Loucy (cell line): ENCODE measurements at regions not wholly inside any gene's neighbourhood (a gene's known extent, or its start where the extent isn't known, plus 50 kb on each side); places are given as distances from the start of the nearest gene placed in this dataset.

ENCODE experiments used
- H2AFZ ChIP-seq: fragments of 200-600 bp; sonication (generic); 2 replicates; pipeline ENCODE4 v1.6.0; 2016; ENCODE audit warnings: antibody characterized with exemption, mild to moderate bottlenecking, low read length, moderate library complexity
- H3F3A ChIP-seq: fragments of 200-600 bp; 2 replicates; pipeline ENCODE4 v1.6.0; 2016; ENCODE audit warnings: antibody characterized with exemption, low read depth, mild to moderate bottlenecking
- H3K27me3 ChIP-seq: fragments of 200-600 bp; sonication (generic); 2 replicates; pipeline ENCODE4 v1.6.1; 2014; ENCODE audit warnings: low read length, mild to moderate bottlenecking; ENCODE audit not compliant: insufficient read depth, poor library complexity, severe bottlenecking
- H3K36me3 ChIP-seq: fragments of 200-600 bp; sonication (generic); 2 replicates; pipeline ENCODE4 v1.6.1; 2016; ENCODE audit warnings: low read length; ENCODE audit not compliant: insufficient read depth
- H3K4me1 ChIP-seq: fragments of 200-600 bp; sonication (generic); 2 replicates; pipeline ENCODE4 v1.5.1; 2014; ENCODE audit warnings: low read length, mild to moderate bottlenecking; ENCODE audit not compliant: insufficient read depth, poor library complexity, severe bottlenecking
- H3K4me2 ChIP-seq: fragments of 200-600 bp; sonication (generic); 2 replicates; pipeline ENCODE4 v1.6.0; 2014; ENCODE audit warnings: antibody characterized with exemption, low read length, low read depth, mild to moderate bottlenecking; ENCODE audit not compliant: poor library complexity, severe bottlenecking
- H3K4me3 ChIP-seq: fragments of 200-600 bp; sonication (generic); 2 replicates; pipeline ENCODE4 v1.5.1; 2014; ENCODE audit warnings: low read length, mild to moderate bottlenecking, mixed read lengths; ENCODE audit not compliant: poor library complexity, severe bottlenecking
- H3K79me2 ChIP-seq: fragments of 200-600 bp; sonication (generic); 2 replicates; pipeline ENCODE4 v1.6.1; 2014; ENCODE audit warnings: low read length; ENCODE audit not compliant: insufficient read depth
- H3K9ac ChIP-seq: fragments of 200-600 bp; sonication (generic); 2 replicates; pipeline ENCODE4 v1.6.0; 2014; ENCODE audit warnings: mild to moderate bottlenecking, low read depth, low read length, moderate library complexity; ENCODE audit not compliant: poor library complexity, severe bottlenecking
- H3K9me2 ChIP-seq: fragments of 200-600 bp; sonication (generic); replicated peaks from 2 replicates; pipeline ENCODE4 v1.6.1; 2016; ENCODE audit warnings: low read depth, low read length, mixed read lengths
- H3K9me3 ChIP-seq: fragments of 200-600 bp; sonication (generic); 2 replicates; pipeline ENCODE4 v1.6.1; 2014; ENCODE audit warnings: mild to moderate bottlenecking, antibody characterized with exemption, low read length, low read depth; ENCODE audit not compliant: insufficient read depth
- H4K20me1 ChIP-seq: fragments of 200-600 bp; sonication (generic); 2 replicates; pipeline ENCODE4 v1.6.0; 2014; ENCODE audit warnings: antibody characterized with exemption, low read length, mild to moderate bottlenecking; ENCODE audit not compliant: insufficient read depth, poor library complexity, severe bottlenecking
- CTCF ChIP-seq: fragments of 200-600 bp; sonication (generic); conservative IDR thresholded peaks from 2 replicates; pipeline ENCODE4 v1.5.1; 2014; ENCODE audit warnings: mild to moderate bottlenecking, antibody characterized with exemption, low read length
- EZH2phosphoT487 ChIP-seq: fragments of 200-600 bp; IDR thresholded peaks from 2 replicates; pipeline ENCODE4 v1.6.1; 2018; ENCODE audit warnings: antibody characterized with exemption, mild to moderate bottlenecking, moderate library complexity, borderline replicate concordance

- Histone ChIP-seq H3K27me3 (no peaks in the 10 kb centered on the region), H3K4me3 (no peak overlapping the region), H2AFZ (no peak overlapping the region), H3K4me1 (no peaks in the 10 kb centered on the region), H3F3A (no peaks in the 10 kb centered on the region), H3K4me2 (no peak overlapping the region), H3K36me3 (no peaks in the 10 kb centered on the region), H3K9me3 (no peaks in the 10 kb centered on the region; the same call in 1 of the 2 replicates), H3K9me2 (no peaks in the 10 kb centered on the region), H4K20me1 (no peaks in the 10 kb centered on the region), H3K9ac (no peak overlapping the region), H3K79me2 (no peaks in the 10 kb centered on the region)
- TF ChIP-seq EZH2phosphoT487 (no peak), CTCF (no peak)
Observed at GRCh38 chr12:126144603-126145002, 1079.4 kb downstream of the AACS start.

- no peak overlapping the region for H3K4me3 ChIP-seq
- no peak overlapping the region for H3K4me2 ChIP-seq
- H3F3A ChIP-seq, result no peaks in the 10 kb centered on the region
- no peaks in the 10 kb centered on the region for H3K79me2 ChIP-seq
- H3K9ac ChIP-seq, result no peak overlapping the region
- no peaks in the 10 kb centered on the region for H3K4me1 ChIP-seq
- TF ChIP-seq EZH2phosphoT487 (no peak), CTCF (no peak)
- H3K9me3 ChIP-seq, result no peaks in the 10 kb centered on the region
- no peaks in the 10 kb centered on the region for H4K20me1 ChIP-seq
- H3K9me2 ChIP-seq, result no peaks in the 10 kb centered on the region
- H2AFZ ChIP-seq, result no peak overlapping the region
- no peaks in the 10 kb centered on the region for H3K36me3 ChIP-seq
- no peaks in the 10 kb centered on the region for H3K27me3 ChIP-seq
Observed at GRCh38 chr12:126147321-126147720, 1082.1 kb downstream of the AACS start.

- Histone ChIP-seq H3K4me3 (no peak overlapping the region), H3F3A (no peaks in the 10 kb centered on the region), H3K9me3 (no peaks in the 10 kb centered on the region; the same call in 1 of the 2 replicates), H3K27me3 (no peaks in the 10 kb centered on the region), H3K4me1 (no peaks in the 10 kb centered on the region), H3K79me2 (no peaks in the 10 kb centered on the region), H3K9me2 (no peaks in the 10 kb centered on the region), H3K9ac (no peak overlapping the region), H4K20me1 (no peaks in the 10 kb centered on the region), H3K4me2 (no peak overlapping the region), H3K36me3 (no peaks in the 10 kb centered on the region), H2AFZ (no peak overlapping the region)
- TF ChIP-seq CTCF (no peak), EZH2phosphoT487 (no peak)
Observed at GRCh38 chr12:126156806-126157574, 1091.8 kb downstream of the AACS start.
